Kidney epithelial cell (primary cell): ENCODE measurements at regions not wholly inside any gene's neighbourhood (a gene's known extent, or its start where the extent isn't known, plus 50 kb on each side); places are given as distances from the start of the nearest gene placed in this dataset.

Experiments
- DNase-seq: peaks from one replicate; pipeline ENCODE4 v3.0.0-alpha.2; 2010; ENCODE audit warnings: low read depth
- H3K27me3 ChIP-seq: 2 replicates; pipeline ENCODE4 v1.6.0; 2011; ENCODE audit warnings: low read length; ENCODE audit not compliant: control insufficient read depth, insufficient read depth
- H3K36me3 ChIP-seq: 2 replicates; pipeline ENCODE4 v1.5.1; 2011; ENCODE audit warnings: low read length; ENCODE audit not compliant: control insufficient read depth, insufficient read depth
- H3K4me3 ChIP-seq: 2 replicates; pipeline ENCODE4 v1.5.1; 2011; ENCODE audit warnings: low read depth, mild to moderate bottlenecking, control low read depth, low read length
- TF ChIP-seq, protein P1 (sequence below): IDR thresholded peaks from 2 replicates; pipeline ENCODE4 v1.5.1; 2011; ENCODE audit warnings: mild to moderate bottlenecking, moderate library complexity, low read length, control low read depth, inconsistent platforms; ENCODE audit not compliant: insufficient read depth, poor library complexity, severe bottlenecking

DNA sequence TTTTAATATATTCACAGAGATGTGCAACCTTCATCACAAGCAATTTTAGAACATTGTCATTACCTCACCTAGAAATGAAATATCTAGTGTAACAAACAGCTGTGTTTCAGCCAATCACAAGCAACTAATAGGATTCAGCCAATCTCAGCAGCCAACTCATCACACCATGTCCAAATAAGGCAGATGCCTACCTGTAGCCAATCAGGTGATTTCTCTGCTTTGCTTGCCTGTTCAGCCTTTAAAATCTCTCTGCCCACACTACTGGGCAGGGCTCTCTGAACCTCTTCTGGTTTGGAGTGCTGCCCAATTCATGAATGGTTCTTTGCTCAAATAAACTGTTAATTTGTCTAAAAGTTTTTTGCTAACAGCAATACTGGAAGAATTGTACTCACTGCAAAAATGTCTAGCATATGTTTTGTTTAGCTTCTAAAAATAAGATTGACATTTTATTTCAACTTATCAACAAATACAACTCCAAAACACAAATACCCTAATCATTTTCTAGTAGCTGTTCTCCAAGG, 52.4 kb upstream of the IGFBP7 start:
- TF ChIP-seq, protein P1, sequence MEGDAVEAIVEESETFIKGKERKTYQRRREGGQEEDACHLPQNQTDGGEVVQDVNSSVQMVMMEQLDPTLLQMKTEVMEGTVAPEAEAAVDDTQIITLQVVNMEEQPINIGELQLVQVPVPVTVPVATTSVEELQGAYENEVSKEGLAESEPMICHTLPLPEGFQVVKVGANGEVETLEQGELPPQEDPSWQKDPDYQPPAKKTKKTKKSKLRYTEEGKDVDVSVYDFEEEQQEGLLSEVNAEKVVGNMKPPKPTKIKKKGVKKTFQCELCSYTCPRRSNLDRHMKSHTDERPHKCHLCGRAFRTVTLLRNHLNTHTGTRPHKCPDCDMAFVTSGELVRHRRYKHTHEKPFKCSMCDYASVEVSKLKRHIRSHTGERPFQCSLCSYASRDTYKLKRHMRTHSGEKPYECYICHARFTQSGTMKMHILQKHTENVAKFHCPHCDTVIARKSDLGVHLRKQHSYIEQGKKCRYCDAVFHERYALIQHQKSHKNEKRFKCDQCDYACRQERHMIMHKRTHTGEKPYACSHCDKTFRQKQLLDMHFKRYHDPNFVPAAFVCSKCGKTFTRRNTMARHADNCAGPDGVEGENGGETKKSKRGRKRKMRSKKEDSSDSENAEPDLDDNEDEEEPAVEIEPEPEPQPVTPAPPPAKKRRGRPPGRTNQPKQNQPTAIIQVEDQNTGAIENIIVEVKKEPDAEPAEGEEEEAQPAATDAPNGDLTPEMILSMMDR = no peak
- no peak for DNase-seq
- peaks cover 4% of the 10 kb centered on the region for H3K27me3 ChIP-seq
- no peaks in the 10 kb centered on the region for H3K36me3 ChIP-seq
- no peak overlapping the region for H3K4me3 ChIP-seq
